ENCODE measurements at regions not wholly inside any gene's neighbourhood (a gene's known extent, or its start where the extent isn't known, plus 50 kb on each side); places are given as distances from the start of the nearest gene placed in this dataset.
"Not testable (repeated sequence)": the region's sequence is repeated elsewhere in the genome, so short reads cannot be mapped to it uniquely, and the experiment has no call there.

GRCh38 chr3:194880940-194881925, 195.6 kb downstream of the FAM43A start:
- Mint-ChIP-seq H3K9me3 (peaks cover 17% of the 10 kb centered on the region), H3K27me3 (peaks cover 4% of the 10 kb centered on the region), H3K36me3 (peaks cover 4% of the 10 kb centered on the region), H3K27ac (no peak overlapping the region), H3K4me1 (peaks cover 11% of the 10 kb centered on the region), H3K4me3 (no peak overlapping the region)
- no peak for DNase-seq

- peaks cover 6% of the 10 kb centered on the region for H3K36me3 Mint-ChIP-seq
Measured at GRCh38 chr3:194884649-194885315, 199.1 kb downstream of the FAM43A start.

GRCh38 chr3:194885766-194886165, 200.1 kb downstream of the FAM43A start:
- peaks cover 25% of the 10 kb centered on the region for H3K9me3 Mint-ChIP-seq
- H3K4me3 Mint-ChIP-seq: no peak overlapping the region
- H3K27ac Mint-ChIP-seq: no peak overlapping the region
- peaks cover 4% of the 10 kb centered on the region for H3K27me3 Mint-ChIP-seq
- no peak for DNase-seq
- no peaks in the 10 kb centered on the region for H3K4me1 Mint-ChIP-seq
- H3K36me3 Mint-ChIP-seq: peaks cover 6% of the 10 kb centered on the region

More at GRCh38 chr3:194884649-194885315, 199.1 kb downstream of the FAM43A start:
- H3K4me3 Mint-ChIP-seq: no peak overlapping the region
- H3K9me3 Mint-ChIP-seq: peaks cover 25% of the 10 kb centered on the region
- no peak for DNase-seq
- H3K4me1 Mint-ChIP-seq: peaks cover 4% of the 10 kb centered on the region
- no peak overlapping the region for H3K27ac Mint-ChIP-seq
- peaks cover 4% of the 10 kb centered on the region for H3K27me3 Mint-ChIP-seq

GRCh38 chr3:194886836-194887235, 201.2 kb downstream of the FAM43A start:
- Mint-ChIP-seq H3K4me1 (no peaks in the 10 kb centered on the region), H3K27ac (no peak overlapping the region), H3K4me3 (no peak overlapping the region), H3K36me3 (peaks cover 6% of the 10 kb centered on the region), H3K27me3 (peaks cover 4% of the 10 kb centered on the region), H3K9me3 (peaks cover 25% of the 10 kb centered on the region)
- DNase-seq: no peak

GRCh38 chr3:194888062-194888461, 202.4 kb downstream of the FAM43A start:
- peaks cover 29% of the 10 kb centered on the region for H3K9me3 Mint-ChIP-seq
- not testable (repeated sequence) for H3K27me3 Mint-ChIP-seq, H3K4me1 Mint-ChIP-seq, H3K4me3 Mint-ChIP-seq, DNase-seq, H3K27ac Mint-ChIP-seq
- H3K36me3 Mint-ChIP-seq: peaks cover 13% of the 10 kb centered on the region

- Mint-ChIP-seq H3K27me3 (peaks cover 2% of the 10 kb centered on the region), H3K4me3 (no peak overlapping the region), H3K9me3 (peaks cover 25% of the 10 kb centered on the region), H3K27ac (no peak overlapping the region), H3K36me3 (peaks cover 10% of the 10 kb centered on the region), H3K4me1 (peaks cover 10% of the 10 kb centered on the region)
- no peak for DNase-seq
Measured at GRCh38 chr3:194888916-194889315, 203.2 kb downstream of the FAM43A start.

- Mint-ChIP-seq H3K4me3 (no peak overlapping the region), H3K9me3 (peaks cover 25% of the 10 kb centered on the region), H3K36me3 (peaks cover 11% of the 10 kb centered on the region), H3K27me3 (no peaks in the 10 kb centered on the region), H3K4me1 (peaks cover 10% of the 10 kb centered on the region), H3K27ac (no peak overlapping the region)
- no peak for DNase-seq
Measured at GRCh38 chr3:194890091-194890490, 204.4 kb downstream of the FAM43A start.

GRCh38 chr3:194893121-194893987, 207.7 kb downstream of the FAM43A start:
- H3K9me3 Mint-ChIP-seq: peaks cover 29% of the 10 kb centered on the region
- DNase-seq: no peak
- no peak overlapping the region for H3K4me3 Mint-ChIP-seq
- H3K27me3 Mint-ChIP-seq: peaks cover 23% of the 10 kb centered on the region
- peak overlapping the region; percentile 65 for H3K27ac Mint-ChIP-seq
- peaks cover 10% of the 10 kb centered on the region for H3K36me3 Mint-ChIP-seq
- peaks cover 10% of the 10 kb centered on the region for H3K4me1 Mint-ChIP-seq

GRCh38 chr3:194894538-194894937, 208.9 kb downstream of the FAM43A start:
- peaks cover 10% of the 10 kb centered on the region for H3K4me1 Mint-ChIP-seq
- peaks cover 39% of the 10 kb centered on the region for H3K9me3 Mint-ChIP-seq
- no peak for DNase-seq
- peak overlapping the region; percentile 46 for H3K27ac Mint-ChIP-seq
- no peak overlapping the region for H3K4me3 Mint-ChIP-seq
- peaks cover 12% of the 10 kb centered on the region for H3K36me3 Mint-ChIP-seq
- peaks cover 35% of the 10 kb centered on the region for H3K27me3 Mint-ChIP-seq

GRCh38 chr3:194900854-194901522, 215.3 kb downstream of the FAM43A start:
- Mint-ChIP-seq H3K4me3 (no peak overlapping the region), H3K27me3 (peaks cover 71% of the 10 kb centered on the region), H3K4me1 (no peaks in the 10 kb centered on the region), H3K36me3 (peaks cover 6% of the 10 kb centered on the region), H3K27ac (no peak overlapping the region), H3K9me3 (peaks cover 37% of the 10 kb centered on the region)
- DNase-seq: no peak

- Mint-ChIP-seq H3K9me3 (peaks cover 30% of the 10 kb centered on the region), H3K27me3 (peaks cover 49% of the 10 kb centered on the region)
- H3K27ac Mint-ChIP-seq, H3K36me3 Mint-ChIP-seq, H3K4me3 Mint-ChIP-seq, DNase-seq, H3K4me1 Mint-ChIP-seq: not testable (repeated sequence)
Measured at GRCh38 chr3:194903447-194903846, 217.8 kb downstream of the FAM43A start.

GRCh38 chr3:194904999-194905398, 219.3 kb downstream of the FAM43A start:
- H3K4me1 Mint-ChIP-seq, H3K4me3 Mint-ChIP-seq, H3K36me3 Mint-ChIP-seq, DNase-seq, H3K27ac Mint-ChIP-seq: not testable (repeated sequence)
- H3K9me3 Mint-ChIP-seq: peaks cover 16% of the 10 kb centered on the region
- H3K27me3 Mint-ChIP-seq: peaks cover 34% of the 10 kb centered on the region

GRCh38 chr3:194905696-194906095, 220.0 kb downstream of the FAM43A start:
- H3K27ac Mint-ChIP-seq: no peak overlapping the region
- H3K4me3 Mint-ChIP-seq: no peak overlapping the region
- H3K9me3 Mint-ChIP-seq: peaks cover 9% of the 10 kb centered on the region
- H3K4me1 Mint-ChIP-seq: peaks cover 4% of the 10 kb centered on the region
- peaks cover 1% of the 10 kb centered on the region for H3K36me3 Mint-ChIP-seq
- DNase-seq: no peak
- peaks cover 27% of the 10 kb centered on the region for H3K27me3 Mint-ChIP-seq

GRCh38 chr3:194906229-194906629, 220.5 kb downstream of the FAM43A start:
- H3K27me3 Mint-ChIP-seq: peaks cover 23% of the 10 kb centered on the region
- H3K9me3 Mint-ChIP-seq: peaks cover 7% of the 10 kb centered on the region
- H3K4me1 Mint-ChIP-seq: peaks cover 4% of the 10 kb centered on the region
- peaks cover 1% of the 10 kb centered on the region for H3K36me3 Mint-ChIP-seq
- no peak for DNase-seq
- H3K4me3 Mint-ChIP-seq: no peak overlapping the region
- no peak overlapping the region for H3K27ac Mint-ChIP-seq

Data from activated naive CD8-positive, alpha-beta T cell treated with anti-CD3 and anti-CD28 coated beads for 36 hours (primary cell).